ENCODE measurements at regions not wholly inside any gene's neighbourhood (a gene's known extent, or its start where the extent isn't known, plus 50 kb on each side); places are given as distances from the start of the nearest gene placed in this dataset.
A peak's percentile ranks its signal among the peaks of the same experiment; 100 is the strongest.

DNA sequence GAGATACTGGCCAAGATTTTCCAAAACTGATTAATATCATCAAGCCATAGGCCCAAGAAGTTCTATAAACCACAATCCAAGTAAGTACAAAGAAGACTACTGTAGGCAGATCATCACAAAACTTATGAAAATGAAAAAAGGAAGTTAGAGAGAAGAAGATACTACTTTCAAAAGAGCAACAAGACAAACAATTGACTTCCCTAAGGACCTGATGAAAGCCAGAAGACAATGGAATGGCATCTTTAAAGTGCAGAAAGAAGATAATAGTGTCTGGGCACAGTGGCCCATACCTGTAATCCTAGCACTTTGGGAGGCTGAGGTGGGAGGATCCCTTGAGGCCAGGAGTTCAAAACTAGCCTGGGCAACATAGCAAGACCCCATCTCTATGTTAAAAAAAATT, 243.1 kb downstream of the PRDM2 start:
- H3K4me1 ChIP-seq (ENCODE audit: control insufficient read depth in 1 of 2, low read depth in 2 of 2) = no peaks in the 10 kb centered on the region
- DNase-seq (ENCODE audit: low spot score) = no peak
- H3K36me3 ChIP-seq = no peaks in the 10 kb centered on the region
- H3K27me3 ChIP-seq (replicated peaks; ENCODE audit: insufficient read depth) = no peaks in the 10 kb centered on the region
- TF ChIP-seq CTCF (IDR thresholded peaks at IDR 0.05) = no peak
- no peak overlapping the region for H3K4me3 ChIP-seq
- no peak overlapping the region for H3K27ac ChIP-seq
- no peak for ATAC-seq (ENCODE audit: insufficient number of reproducible peaks, low FRiP score, low read depth)
- H3K9me3 ChIP-seq = peaks cover 7% of the 10 kb centered on the region

DNA sequence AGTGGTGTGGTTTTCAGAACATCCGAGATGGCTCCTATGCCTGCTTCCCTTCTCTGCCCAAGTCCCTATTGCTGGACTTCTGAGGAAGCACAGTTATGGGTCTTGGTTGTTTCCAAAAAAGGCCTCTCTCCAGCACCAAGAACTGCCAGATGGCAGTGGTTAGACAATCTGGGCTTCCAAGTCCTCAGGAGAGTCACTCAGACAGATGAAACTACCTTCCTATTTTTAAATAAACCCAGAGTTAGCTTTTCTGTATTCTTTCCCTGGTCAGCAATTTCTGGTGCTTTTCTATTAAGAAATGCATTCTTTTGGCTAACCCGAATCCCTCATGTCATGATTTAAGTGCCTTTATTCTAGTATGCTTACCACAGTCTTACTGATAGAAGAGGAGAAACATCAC, 245.9 kb downstream of the PRDM2 start:
- Histone ChIP-seq H3K27me3 (replicated peaks; ENCODE audit: insufficient read depth) (no peaks in the 10 kb centered on the region), H3K4me1 (ENCODE audit: control insufficient read depth in 1 of 2, low read depth in 2 of 2) (no peaks in the 10 kb centered on the region), H3K4me3 (no peak overlapping the region), H3K27ac (no peak overlapping the region), H3K36me3 (no peaks in the 10 kb centered on the region), H3K9me3 (peaks cover 7% of the 10 kb centered on the region)
- DNase-seq (ENCODE audit: low spot score) (no peak), ATAC-seq (ENCODE audit: insufficient number of reproducible peaks, low FRiP score, low read depth) (no peak)
- no peak for TF ChIP-seq CTCF (IDR thresholded peaks at IDR 0.05)

- no peak overlapping the region for H3K27ac ChIP-seq
Measured at GRCh38 chr1:13947658-13948057, 247.7 kb downstream of the PRDM2 start.

GRCh38 chr1:13948396-13948795, 248.4 kb downstream of the PRDM2 start:
- H3K36me3 ChIP-seq = no peaks in the 10 kb centered on the region
- H3K4me3 ChIP-seq = no peak overlapping the region
- ATAC-seq (ENCODE audit: insufficient number of reproducible peaks, low FRiP score, low read depth) = no peak
- H3K9me3 ChIP-seq = no peaks in the 10 kb centered on the region
- no peak for DNase-seq (ENCODE audit: low spot score)
- H3K27ac ChIP-seq = peak overlapping the region in 1 of 2 donors; percentile 1
- no peaks in the 10 kb centered on the region for H3K4me1 ChIP-seq (ENCODE audit: control insufficient read depth in 1 of 2, low read depth in 2 of 2)
- TF ChIP-seq CTCF (IDR thresholded peaks at IDR 0.05) = no peak
- no peaks in the 10 kb centered on the region for H3K27me3 ChIP-seq (replicated peaks; ENCODE audit: insufficient read depth)

More at GRCh38 chr1:13947658-13948057, 247.7 kb downstream of the PRDM2 start:
- no peaks in the 10 kb centered on the region for H3K27me3 ChIP-seq (replicated peaks; ENCODE audit: insufficient read depth)
- ATAC-seq (ENCODE audit: insufficient number of reproducible peaks, low FRiP score, low read depth) = no peak
- no peak for DNase-seq (ENCODE audit: low spot score)
- no peaks in the 10 kb centered on the region for H3K4me1 ChIP-seq (ENCODE audit: control insufficient read depth in 1 of 2, low read depth in 2 of 2)
- H3K36me3 ChIP-seq = no peaks in the 10 kb centered on the region
- TF ChIP-seq CTCF (IDR thresholded peaks at IDR 0.05) = no peak
- no peak overlapping the region for H3K4me3 ChIP-seq
- H3K9me3 ChIP-seq = peaks cover 5% of the 10 kb centered on the region

GRCh38 chr1:13948888-13949391, 249.0 kb downstream of the PRDM2 start:
- Histone ChIP-seq H3K27ac (peak overlapping the region in 1 of 2 donors; percentile 1), H3K4me1 (ENCODE audit: control insufficient read depth in 1 of 2, low read depth in 2 of 2) (no peaks in the 10 kb centered on the region), H3K36me3 (no peaks in the 10 kb centered on the region), H3K9me3 (no peaks in the 10 kb centered on the region), H3K27me3 (replicated peaks; ENCODE audit: insufficient read depth) (no peaks in the 10 kb centered on the region), H3K4me3 (no peak overlapping the region)
- no peak for ATAC-seq (ENCODE audit: insufficient number of reproducible peaks, low FRiP score, low read depth)
- DNase-seq (ENCODE audit: low spot score) = no peak
- no peak for TF ChIP-seq CTCF (IDR thresholded peaks at IDR 0.05)
